ENCODE measurements at regions not wholly inside any gene's neighbourhood (a gene's known extent, or its start where the extent isn't known, plus 50 kb on each side); places are given as distances from the start of the nearest gene placed in this dataset.

DNA sequence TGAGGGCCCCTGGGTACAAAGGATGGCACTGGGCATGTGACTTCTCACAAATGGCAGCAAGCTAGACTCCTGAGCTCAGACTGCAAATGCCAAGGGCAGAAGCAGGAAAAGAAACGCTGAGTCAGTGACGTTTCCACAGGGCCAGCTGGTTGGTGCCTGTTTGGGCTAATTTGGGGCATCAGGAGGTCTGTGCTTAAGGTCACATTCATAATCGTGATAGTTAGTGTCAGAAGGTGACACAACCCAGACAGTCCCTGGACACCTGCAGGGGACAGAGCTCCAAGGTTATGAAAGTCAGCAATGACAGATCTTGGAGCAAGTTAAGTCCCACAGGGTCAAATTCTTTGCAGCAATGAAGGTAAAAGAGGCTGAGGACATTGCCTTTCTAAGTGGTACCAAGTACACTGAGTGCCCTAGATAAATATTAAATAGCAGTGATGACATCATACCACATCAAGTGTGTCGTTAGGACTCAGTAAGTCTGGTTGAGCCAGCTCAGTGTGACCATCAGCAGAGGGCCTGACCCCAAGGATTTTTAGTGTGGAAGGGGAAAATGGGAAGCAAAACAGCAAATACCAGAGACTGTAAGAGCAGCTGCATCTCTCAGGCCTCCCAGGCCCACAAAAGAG is 556.9 kb upstream of the CFAP20DC start:
- TF ChIP-seq, protein P1, sequence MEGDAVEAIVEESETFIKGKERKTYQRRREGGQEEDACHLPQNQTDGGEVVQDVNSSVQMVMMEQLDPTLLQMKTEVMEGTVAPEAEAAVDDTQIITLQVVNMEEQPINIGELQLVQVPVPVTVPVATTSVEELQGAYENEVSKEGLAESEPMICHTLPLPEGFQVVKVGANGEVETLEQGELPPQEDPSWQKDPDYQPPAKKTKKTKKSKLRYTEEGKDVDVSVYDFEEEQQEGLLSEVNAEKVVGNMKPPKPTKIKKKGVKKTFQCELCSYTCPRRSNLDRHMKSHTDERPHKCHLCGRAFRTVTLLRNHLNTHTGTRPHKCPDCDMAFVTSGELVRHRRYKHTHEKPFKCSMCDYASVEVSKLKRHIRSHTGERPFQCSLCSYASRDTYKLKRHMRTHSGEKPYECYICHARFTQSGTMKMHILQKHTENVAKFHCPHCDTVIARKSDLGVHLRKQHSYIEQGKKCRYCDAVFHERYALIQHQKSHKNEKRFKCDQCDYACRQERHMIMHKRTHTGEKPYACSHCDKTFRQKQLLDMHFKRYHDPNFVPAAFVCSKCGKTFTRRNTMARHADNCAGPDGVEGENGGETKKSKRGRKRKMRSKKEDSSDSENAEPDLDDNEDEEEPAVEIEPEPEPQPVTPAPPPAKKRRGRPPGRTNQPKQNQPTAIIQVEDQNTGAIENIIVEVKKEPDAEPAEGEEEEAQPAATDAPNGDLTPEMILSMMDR (IDR thresholded peaks at IDR 0.05) = no peak
- TF ChIP-seq POLR2A (IDR thresholded peaks at IDR 0.05) (no peak), EP300 (IDR thresholded peaks at IDR 0.05) (no peak)
